ENCODE measurements at regions not wholly inside any gene's neighbourhood (a gene's known extent, or its start where the extent isn't known, plus 50 kb on each side); places are given as distances from the start of the nearest gene placed in this dataset.
"Not testable (repeated sequence)": the region's sequence is repeated elsewhere in the genome, so short reads cannot be mapped to it uniquely, and the experiment has no call there.

- ATAC-seq: no peak
These were observed 1298.6 kb downstream of the SI start for GRCh38 chr3:163779396-163780344.

DNA sequence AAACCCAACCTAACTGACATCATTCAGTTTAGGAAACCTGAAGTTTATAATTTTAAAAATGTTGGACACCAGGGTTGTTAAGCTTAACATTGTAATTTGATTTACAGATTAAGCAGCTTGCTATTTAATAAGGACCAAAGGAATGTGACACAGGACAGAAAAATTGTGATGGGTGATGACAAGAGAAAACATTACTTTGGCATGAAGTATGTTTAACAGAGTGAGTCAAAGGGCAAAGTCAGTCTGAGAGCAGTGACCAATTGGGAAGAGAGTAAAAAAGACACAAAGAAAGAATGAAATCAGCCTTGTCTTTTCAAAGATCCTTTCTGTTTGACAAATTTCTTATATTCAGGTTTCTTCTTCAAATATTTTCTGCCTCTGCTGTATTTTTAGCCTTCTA is 1301.6 kb downstream of the SI start:
- ATAC-seq: no peak

DNA sequence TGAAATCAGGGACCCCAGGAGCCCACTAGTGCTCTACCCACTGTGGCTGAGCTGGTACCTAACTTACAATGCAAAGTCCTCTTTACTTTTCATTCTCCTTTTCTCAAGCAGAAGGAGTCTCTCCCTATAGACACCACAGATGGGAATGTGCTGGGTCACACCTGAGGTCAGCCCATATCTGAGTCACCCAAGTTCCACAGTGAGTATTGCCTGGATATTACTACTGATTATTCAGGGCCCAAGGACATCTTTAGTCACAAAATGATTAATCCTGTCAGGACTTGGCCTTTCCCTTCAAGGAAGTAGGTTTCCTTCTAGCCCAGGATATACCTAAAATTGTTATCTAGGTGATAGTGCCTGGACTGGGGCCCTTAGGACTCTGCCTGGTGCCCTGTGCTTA is 1305.2 kb downstream of the SI start:
- no peak for ATAC-seq

DNA sequence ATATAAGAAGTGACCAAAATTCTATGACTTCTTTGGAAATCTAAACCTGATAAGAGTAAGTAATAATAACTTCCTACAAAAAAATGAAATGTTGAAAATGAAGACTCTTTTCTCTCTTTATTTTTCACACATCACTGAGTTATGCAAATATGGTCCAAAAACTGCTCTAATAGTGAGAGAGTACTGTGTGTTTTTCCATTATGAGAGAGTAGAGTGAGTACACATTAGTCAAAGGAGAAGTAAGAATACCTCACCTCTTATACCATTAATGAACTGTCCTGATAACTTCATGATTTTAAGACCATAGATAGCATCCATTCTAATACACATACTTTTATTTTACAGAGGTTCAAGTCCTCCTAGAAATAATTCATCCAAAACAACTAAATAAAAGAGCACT is 1310.2 kb downstream of the SI start:
- ATAC-seq: no peak

- no peak for ATAC-seq
These were observed 1312.2 kb downstream of the SI start for GRCh38 chr3:163766112-163766511.

DNA sequence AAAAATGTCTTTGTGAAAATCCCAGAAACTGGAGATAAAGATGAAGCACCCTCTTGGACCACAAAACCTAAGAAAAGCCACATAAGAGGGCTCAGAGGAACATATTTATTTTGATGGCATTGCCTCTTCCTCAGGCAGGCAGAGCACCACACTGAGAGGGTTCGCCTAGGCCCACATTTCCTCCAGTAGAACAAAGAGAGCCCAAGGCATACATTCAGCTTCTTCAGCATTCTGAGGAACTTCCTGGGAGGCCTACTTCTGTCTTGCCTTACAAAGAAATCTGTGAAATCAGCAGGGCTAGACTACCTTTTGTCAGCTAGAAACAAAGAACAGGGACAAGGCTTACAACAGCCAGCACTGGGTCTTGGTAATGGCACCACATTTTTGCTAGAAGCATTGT is 1325.3 kb downstream of the SI start:
- no peak for ATAC-seq

GRCh38 chr3:163745204-163745603 is 1333.1 kb downstream of the SI start:
- ATAC-seq: no peak

DNA sequence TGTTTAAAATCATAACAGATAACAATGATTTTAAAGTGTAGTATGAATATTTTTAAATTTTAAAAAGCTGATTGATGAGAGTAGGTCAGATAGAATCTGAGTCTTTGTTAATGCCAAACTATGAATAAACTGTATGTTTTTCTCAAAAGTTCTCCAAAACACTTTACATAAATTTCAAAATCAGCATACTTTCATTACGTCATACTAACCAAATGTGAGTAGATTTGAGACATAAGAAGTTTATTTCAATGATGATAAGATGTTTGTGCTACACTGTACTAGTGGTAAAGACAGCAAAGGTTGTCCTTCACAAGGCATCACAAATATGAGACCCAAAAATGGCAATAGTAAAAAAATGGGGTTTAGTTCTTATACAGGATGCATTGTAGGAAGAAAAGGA is 1342.9 kb downstream of the SI start:
- ATAC-seq: no peak

DNA sequence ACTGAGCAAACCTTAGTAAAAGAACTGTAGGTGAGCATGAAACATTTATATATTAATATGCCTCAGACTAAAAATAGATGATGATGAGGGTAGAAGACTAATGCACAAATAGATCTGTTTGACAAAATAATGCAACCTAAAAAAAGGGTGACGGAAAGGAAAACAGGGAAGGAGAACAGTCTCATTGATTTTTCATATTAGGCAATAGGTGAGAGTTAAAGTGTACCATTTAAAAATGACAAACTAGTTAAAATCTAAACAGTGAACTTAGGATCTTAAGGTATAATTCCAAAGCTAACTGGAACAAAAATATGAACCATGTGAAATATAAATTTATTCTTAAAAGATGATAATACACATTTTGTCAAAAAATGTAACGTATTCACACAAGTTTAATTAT is 1347.6 kb downstream of the SI start:
- no peak for ATAC-seq

- no peak for ATAC-seq
These were observed 1352.2 kb downstream of the SI start for GRCh38 chr3:163726125-163726524.

DNA sequence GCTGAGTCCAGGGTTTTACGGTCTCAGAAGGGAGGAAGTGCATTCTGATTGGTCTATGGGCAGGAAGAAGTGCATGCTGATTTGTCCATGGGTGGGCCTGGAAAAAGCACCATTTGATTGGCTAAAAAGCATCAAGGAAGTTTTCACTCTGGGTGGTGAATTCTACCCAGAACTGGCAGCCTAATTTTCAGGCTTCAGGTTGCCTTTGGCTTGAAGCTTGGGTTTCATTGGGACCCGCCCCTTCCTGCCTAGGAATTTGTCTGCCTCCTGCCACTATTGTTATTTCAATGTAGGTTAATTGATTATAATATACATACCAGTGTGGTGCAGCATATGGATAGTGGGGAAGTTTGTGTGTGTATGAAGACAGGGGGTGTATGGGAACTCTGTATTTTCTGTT is 1355.9 kb downstream of the SI start:
- no peak for ATAC-seq

GRCh38 chr3:163721596-163721995 is 1356.7 kb downstream of the SI start:
- ATAC-seq: no peak

DNA sequence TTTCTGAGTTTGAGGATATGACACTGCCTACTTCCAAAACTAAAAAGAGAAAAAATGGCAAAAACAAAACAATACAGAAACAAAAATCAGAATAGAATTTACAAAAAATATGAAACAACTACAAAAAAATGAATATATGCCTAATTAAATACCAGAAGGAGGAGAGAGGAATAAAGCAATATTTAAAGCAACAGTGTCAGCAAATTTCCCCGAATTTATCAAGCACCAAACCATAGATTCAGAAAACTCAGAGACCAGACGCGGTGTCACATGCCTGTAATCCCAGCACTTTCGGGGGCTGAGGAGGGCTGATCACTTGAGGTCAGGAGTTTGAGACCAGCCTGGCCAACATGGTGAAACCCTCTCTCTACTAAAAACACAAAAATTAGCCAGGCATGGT is 1360.9 kb downstream of the SI start:
- ATAC-seq: no peak

- no peak for ATAC-seq
These were observed 1369.9 kb downstream of the SI start for GRCh38 chr3:163708428-163708827.

DNA sequence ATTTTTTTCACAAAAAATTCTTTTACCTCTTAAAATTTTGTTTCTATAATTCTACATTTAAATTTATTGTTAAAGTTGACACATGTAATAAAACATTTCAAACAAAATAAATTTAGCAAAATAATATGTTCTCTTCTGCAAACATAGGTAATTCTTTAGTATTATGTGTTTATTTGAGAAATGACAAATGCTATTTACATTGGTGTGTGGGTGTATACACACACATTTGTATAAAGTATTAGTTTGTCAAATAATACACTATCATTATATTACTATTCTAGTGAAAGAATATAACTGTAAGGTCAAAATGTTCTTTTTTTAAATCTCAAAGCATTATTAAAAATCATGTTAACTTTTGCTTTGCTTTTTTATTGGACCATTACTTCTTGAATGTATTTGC is 1370.6 kb downstream of the SI start:
- ATAC-seq: no peak

- ATAC-seq: not testable (repeated sequence)
These were observed 1380.1 kb downstream of the SI start for GRCh38 chr3:163698221-163698620.

GRCh38 chr3:163692494-163692893 is 1385.8 kb downstream of the SI start:
- ATAC-seq: no peak

- ATAC-seq: no peak
These were observed 1393.6 kb downstream of the SI start for GRCh38 chr3:163684651-163685050.

DNA sequence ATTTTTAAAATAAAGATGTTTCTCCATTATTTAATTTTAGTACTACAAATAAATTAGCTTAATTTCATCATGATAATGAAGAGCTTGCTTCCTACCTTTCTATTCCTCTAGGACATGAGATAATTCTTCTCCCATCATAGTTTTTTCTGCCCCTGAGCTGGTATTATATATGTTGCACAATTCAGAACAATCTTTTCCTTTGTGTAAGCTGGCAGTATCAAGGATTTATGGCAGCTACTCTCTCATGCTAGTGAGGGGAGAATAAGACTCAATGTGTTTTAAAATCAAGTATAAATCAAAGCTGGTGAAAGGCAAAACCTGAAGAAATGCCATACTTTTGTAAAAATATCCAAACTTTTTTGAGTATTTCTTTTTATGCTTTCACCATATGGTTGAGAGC is 1405.3 kb downstream of the SI start:
- ATAC-seq: no peak

DNA sequence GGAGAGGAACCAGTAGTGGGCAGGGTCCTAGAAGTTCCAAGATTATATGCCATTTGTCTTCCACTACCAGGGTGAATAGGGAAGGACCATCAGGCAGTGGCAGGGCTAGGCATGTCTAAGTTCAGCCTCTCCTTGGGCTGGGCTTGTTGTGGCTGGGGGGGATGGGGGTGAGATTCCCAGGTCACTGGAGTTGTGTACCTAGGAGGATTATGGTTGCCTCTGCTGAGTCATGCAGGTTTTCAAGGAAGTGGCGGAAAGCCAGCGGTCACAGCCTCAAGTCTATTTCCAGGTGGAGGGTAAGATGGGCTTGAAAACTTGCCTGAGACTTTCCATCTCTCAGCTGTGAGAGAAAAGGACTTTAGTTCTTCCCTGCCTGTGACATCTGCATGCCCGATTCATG is 1407.1 kb downstream of the SI start:
- ATAC-seq: no peak

DNA sequence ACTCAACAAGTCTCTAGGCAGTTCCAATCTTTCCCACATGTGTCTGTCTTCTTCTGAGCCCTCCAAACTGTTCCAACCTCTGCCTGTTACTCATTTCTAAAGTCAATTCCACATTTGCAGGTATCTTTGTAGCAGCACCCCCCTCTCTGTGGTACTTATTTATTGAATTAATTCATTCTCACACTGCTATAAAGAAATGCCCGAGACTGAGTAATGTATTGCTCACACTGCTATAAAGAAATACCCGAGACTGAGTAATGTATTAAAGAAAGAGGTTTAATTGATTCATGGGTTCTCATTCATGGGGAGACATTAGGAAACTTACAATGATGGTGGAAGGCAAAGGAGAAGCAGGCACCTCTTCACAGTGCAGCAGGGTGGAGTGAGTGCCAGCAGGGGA is 1413.8 kb downstream of the SI start:
- ATAC-seq: no peak

- no peak for ATAC-seq
These were observed 1421.2 kb downstream of the SI start for GRCh38 chr3:163657088-163657487.

GRCh38 chr3:163655021-163655420 is 1423.3 kb downstream of the SI start:
- no peak for ATAC-seq

DNA sequence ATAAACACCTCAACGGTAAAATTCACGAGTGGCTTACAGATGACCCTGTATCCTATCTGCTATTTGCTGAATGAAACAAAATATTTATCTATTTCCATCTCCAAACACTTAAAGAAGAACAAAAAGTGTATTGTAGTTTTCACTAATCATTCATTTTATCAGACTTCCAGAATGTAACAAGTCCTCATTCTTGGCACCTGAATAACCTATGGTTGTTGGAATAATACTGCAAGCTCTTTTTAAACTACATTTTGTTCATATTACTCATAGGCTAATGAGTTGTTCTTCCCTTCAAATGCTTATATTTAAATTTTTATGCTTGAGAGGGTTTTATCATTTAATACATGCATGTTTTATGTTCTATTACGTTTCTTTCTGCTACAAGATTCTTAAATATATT is 1434.1 kb downstream of the SI start:
- no peak for ATAC-seq

GRCh38 chr3:163632722-163633121 is 1445.6 kb downstream of the SI start:
- no peak for ATAC-seq
